HG02571 (cell line): ENCODE measurements at regions not wholly inside any gene's neighbourhood (a gene's known extent, or its start where the extent isn't known, plus 50 kb on each side); places are given as distances from the start of the nearest gene placed in this dataset.

Experiments
- ATAC-seq: cut with Tn5 transposase; IDR thresholded peaks from one replicate; pipeline ENCODE4 v1.9.1; 2021; ENCODE audit warnings: mild to moderate bottlenecking, moderate library complexity; ENCODE audit not compliant: unreplicated experiment

DNA sequence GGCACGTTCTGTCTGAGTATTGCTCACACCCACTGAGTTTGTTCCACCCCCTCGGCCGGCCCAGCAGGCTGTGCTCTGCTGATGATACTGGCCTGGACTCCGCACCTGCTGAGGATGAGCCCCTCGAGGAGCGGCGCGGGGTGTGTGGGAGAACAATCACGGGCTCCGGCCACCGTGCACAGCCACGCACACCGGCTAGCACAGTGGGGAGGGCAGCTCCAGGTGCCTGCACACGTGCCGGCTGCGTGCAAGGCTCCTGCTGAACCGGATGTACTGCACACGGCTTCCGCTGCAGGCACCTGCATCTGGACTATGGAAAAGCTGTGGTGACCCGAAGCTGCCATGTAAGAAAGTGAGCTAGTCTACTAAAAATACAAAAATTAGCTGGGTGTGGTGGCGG, 485.2 kb upstream of the CDH9 start:
- ATAC-seq: no peak

DNA sequence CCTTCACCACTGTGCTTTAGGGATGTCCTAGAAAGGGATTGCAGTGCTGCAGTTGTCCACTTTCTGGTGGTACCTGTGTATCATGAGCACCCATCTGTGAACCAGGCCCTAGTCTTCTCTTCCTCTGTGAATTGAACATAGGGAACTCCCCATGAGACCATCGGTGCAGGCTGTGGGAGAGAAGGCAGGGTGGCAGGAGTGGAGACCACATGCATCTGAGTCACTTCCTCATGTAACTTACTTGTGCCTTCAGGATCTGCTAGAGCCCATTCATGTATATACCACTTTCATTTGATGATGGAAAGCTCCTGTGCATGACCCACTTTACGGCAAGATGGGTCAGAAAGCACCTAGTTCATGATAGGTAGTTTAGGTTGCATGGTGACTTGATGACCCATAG, 478.1 kb upstream of the CDH9 start:
- ATAC-seq: no peak

DNA sequence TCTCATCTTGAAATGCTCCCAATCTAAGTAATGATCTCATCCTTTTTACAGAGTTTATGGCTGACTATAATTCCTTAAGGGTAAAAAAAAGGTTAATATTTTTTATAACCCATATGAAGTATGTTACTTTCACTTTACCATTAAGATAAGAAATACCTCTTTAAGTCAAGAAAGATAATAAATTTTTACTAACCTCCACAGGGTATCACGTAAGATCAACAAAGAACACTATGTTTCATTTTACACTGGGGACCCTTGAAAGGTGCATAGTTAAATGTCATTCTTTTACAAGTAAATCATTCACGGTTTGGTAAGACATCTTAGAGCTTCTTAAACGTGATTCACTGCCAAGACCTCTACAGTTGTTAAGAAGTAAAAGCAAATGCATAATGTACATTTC, 472.7 kb upstream of the CDH9 start:
- no peak for ATAC-seq

DNA sequence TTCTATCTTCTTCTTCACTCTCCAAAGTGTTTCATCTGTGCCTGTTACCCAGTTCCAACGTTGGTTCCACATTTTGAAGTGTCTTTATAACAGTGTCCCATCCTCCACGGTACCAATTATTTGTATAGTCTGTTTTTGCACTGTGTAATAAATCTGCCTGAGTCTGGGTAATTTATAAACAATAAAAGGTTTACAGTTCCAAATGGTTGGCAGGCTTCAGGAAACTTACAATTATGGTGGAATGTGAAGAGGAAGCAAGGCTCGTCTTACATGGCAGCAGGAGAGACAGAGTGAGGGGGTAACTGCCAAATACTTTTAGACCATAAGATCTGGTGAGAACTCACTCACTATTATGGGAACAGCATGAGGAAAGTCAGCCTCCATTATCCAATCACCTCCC, 465.4 kb upstream of the CDH9 start:
- no peak for ATAC-seq

DNA sequence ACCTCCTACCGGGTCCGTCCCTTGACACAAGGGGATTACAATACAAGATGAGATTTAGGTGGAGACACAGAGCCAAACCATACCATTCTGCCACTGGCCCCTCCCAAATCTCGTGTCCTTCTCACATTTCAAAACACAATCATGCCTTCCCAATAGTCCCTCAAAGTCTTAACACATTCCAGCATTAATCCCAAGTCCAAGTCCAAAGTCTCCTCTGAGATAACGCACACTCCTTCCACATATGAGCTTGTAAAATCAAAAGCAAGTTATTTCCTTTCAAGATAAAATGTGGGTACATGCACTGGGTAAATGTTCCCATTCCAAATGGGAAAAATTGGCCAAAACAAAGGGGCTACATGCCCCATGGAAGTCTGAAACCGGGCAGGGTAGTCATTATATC, 463.9 kb upstream of the CDH9 start:
- ATAC-seq: no peak

DNA sequence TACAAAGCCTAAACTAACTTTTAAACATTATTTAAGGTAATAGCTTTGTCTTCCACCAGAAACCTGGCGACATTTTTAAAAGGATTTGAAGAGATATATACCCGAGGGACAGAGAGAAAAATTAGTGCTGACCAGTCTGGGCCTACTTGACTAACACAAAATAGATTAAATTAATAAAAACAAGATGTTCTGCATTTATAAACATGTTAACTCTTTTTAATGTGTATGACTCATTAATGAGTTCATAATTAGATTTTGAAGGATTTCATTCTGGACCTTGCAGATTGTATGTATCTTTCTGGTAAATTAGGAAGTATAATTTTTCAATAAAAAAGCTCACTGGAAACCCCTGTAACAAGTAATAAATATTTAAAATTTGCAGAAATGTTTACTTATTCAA, 459.1 kb upstream of the CDH9 start:
- ATAC-seq: no peak

DNA sequence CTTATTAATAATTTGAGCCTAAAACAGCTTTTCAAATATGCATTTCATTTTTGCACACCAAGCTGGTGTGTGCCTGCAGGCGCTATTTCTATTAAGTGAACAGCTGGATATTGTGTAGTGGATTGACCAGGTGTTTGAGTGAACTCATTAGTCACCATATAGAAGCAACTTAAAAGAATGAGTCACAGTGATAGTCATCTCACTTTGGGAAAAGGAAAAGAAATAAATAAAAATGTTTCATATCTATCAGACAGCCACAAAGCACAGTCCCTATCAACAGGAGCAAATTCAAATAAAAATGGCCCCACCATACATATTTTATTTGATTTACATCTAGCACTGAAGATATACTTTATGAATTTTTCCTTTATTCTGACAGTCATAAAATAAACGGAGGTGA, 456.5 kb upstream of the CDH9 start:
- ATAC-seq: no peak

DNA sequence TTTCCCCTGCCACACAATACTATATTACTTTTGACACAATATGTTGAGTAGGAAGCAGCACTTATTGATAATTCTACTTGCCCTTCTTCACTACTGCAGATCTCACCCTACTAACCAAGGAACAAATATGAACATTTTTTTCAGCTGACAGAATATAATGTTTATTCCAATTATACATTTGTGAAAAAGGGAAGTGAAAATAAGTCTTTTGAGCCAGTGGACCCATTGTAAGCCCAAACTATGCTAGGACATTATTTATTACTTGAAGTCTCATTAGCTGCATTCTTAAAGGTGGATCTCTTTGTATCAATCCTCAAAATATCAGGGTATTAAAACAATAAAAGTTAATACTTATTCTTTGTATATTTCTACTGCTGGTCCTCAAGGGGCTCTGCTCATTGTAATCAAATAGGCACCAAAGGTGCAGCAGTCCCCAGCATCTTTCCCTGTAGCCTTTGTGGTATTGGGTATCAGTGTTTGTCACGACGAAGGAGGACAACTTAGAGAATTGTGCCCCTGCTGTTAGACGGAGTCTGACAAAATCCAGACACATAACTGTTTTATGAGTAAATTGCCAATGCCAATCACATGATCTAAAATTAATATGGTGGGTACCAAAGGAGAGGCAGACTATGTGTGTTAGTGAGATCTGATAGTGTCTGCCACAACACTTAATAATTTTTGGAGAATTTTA, 453.5 kb upstream of the CDH9 start:
- ATAC-seq: no peak

DNA sequence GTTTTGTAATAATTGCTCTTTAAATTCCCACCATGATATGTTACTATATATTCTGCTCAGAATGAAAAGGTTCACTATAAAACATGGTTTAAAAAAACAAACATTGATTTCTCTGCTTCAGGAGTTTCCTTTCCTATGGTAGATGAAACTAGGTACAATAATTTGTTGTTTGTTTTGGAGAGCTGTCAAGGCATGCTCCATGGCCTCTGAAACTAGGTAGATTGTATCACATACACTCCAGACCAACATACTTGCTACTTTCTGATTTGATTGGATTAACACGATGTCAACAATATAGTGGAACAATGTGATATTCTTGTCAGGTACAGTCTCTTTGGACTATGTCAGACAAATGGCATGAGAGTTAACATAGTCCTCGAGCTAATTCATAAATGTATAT, 452.7 kb upstream of the CDH9 start:
- no peak for ATAC-seq

DNA sequence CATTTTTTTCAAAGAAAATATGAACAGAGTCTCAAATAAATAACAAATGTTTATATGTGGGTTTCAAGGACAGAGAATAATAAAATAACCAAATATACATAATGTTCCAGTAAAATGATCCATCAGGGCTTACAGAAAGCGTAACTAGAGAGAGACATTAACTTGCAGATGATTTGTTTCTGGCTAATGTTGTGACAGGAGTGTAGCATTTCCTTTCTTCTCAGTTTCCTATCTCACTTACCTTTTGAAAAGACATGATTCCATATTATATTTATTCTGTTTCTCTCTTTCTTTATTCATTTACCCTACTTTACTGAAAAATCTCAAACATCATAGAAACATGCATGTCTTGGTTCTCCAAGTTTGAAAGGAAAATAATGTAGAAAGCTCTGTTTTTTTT, 451.3 kb upstream of the CDH9 start:
- no peak for ATAC-seq

DNA sequence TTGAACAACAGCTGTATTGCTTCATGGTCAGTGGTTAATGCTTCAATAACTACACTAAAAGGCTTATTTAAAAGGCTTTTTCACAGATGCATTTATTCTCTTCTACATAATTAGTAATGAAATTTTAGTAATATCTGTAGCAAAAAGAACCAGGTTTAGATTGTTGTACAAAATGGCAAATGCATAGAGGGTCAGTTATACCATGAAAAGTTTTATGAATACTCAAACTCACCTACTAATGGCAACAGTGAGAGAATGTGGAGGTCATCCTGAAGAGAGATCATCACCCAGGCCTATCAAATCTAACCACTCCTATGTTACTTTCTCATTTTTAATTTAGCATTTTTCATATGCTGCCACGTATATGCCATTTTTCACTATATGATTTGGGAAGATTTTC, 444.3 kb upstream of the CDH9 start:
- no peak for ATAC-seq

DNA sequence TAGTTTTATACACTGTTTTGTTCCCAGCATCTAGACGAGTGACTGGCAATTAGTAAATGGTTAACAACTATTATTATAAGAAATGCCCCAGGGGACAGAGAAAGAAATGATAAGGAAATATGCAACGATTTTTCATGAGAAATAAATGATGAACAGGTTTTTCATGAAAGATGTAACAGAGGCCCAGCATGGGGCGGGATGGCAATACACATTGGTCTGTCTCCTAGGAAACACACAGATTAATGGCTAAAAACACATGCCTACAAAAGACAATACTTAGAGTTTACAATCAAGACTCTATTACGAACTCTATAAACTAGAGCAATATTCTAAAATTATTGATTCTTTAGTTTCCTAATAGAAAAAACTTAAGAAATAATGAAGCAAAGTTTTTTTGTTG, 441.5 kb upstream of the CDH9 start:
- ATAC-seq: no peak

DNA sequence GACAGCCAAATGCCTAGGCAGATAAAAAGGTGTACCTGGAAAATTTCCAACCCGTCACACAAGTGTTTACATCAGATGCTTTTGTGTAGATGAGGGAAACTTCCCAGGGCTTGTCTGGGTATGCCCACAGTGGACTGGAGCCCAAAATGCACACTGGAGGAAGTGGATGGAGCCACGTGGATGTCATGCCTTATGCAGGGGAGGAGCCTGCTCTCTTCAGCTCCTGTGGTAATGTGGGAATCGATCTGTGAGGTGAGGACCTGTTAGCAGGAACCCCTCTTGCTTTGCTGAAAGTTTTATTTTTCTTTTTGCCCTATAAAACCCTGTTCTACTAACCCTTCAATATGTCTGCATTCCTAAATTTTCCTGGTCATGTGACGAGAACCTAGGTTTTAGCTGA, 439.2 kb upstream of the CDH9 start:
- ATAC-seq: no peak

DNA sequence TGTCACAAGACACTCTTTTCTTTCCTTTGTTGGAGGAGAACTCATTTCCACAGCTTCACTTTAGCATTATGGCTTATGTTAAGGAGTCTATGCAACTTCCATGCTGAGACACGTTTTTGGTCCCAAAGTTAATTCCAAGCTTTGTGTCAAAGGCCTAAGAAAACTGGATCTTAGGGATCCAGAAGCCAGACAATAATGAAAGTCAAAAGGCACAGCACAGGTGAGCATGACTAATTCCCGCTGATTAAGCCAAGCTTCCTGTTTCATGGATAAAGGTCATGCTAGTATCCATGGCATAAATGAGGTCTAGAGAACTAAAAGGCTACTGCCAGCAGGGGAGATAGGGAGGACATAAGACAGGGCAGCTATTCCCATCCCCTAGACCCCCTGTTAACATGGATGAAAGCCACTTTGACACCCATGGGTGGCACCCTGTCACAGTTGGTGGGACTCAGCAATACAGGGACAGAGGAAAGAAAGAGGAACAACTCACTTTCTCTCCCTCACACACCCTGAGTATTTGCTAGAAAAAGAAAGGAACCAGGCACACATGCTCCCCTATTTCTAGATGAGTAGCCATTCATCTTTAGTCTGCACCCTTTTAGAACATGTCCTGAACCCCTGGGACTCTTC, 438.1 kb upstream of the CDH9 start:
- ATAC-seq: no peak

DNA sequence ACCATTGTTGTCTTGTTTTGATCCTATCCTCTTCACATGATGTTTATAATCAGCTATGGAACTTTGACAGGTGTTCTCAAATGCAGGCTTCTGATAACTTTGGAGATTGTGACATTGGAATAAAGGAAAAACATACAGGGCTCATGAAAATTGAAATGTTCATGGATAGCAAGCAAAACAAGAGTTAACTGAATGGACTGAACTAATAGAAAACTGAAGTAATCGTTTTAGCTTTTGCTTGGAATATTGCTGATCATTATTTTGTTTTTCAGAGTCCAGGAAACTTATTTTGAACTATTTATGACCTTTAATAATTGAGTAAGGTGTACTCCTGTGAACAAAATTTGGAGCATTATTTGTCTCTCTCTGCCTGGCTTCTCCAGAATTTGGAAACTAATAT, 436.7 kb upstream of the CDH9 start:
- ATAC-seq: no peak

DNA sequence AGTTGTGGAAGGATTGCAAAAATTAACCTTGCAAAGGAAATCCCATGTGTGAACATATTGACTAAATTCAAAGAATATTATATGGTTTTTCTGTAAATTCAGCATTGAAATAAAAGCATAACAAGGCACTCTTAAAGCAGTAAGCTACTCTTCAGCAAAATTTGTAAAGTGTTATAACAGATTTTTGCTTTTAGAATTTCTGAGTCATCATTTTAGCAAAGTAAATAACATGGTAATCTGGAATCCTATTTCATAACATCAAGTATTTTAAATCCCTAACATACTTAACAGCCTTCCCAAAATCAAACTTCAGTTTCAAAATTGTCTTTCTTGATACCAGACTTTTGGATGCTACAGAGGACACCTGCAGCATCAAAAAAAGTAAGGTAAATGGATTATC, 436.0 kb upstream of the CDH9 start:
- ATAC-seq: no peak

DNA sequence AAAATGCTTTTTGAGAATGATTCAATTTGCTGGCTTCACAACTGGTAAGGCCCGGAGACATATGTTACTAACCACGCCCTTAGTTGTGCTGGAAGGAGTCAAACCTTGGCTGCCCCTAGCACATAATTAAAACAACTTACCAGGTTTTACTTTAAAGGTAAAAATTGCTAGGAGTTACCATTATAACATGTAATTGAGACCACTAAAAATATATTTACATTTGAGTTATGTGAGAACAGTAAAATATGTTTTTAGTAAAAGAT, 435.6 kb upstream of the CDH9 start:
- no peak for ATAC-seq

DNA sequence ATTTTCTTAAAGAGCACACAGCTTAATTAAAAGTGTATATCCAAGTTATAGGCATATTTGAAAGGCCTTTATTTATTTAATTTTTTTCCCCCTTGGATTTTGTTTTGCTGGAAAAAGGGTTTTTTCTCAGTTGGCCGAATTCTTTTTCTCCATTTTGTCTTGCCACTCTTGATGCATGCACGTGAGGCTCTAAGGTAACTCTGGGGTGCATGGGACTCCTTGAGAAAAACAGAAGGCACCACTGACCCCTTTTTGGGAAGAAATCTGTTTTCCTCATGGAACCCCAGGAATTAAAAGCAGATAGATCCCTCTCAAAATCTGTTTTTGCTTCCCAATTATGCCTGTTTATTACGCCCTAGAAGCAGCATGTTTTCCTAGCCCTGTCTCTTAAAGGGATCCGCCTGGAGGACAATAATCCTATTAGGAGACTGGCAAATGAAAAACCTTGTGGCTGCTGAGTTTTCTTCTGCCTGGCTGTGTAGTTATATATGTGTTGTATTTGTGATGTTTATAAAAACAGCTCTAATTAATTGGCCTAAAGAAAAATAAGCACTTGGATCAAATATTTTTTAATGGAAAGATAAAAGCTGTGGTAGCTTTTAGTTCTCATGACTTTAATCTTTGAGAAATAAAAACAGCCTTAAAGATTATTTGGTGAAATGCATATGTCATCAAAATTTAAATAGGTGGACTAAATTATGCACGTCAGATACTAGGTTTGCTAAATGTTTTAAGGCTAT, 435.1 kb upstream of the CDH9 start:
- ATAC-seq: no peak

DNA sequence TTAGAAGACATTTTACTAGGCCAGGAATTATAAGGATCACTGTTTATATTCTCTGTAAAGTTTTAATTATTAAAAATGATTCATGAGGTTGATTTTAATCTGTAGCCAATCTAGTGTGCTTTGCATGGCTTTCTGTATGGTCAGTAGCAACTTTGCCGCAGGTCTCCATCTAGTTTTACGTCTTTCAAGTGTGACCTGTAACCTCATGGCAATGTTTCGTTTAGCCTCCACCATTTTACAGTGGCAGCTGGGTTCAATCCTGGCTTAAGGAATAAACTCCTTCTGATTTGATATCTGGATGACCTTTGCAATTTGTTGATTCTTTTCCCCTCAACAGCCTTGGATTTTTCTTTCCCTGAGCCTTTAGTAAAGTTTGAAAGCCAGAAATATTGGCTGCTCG, 434.5 kb upstream of the CDH9 start:
- no peak for ATAC-seq

DNA sequence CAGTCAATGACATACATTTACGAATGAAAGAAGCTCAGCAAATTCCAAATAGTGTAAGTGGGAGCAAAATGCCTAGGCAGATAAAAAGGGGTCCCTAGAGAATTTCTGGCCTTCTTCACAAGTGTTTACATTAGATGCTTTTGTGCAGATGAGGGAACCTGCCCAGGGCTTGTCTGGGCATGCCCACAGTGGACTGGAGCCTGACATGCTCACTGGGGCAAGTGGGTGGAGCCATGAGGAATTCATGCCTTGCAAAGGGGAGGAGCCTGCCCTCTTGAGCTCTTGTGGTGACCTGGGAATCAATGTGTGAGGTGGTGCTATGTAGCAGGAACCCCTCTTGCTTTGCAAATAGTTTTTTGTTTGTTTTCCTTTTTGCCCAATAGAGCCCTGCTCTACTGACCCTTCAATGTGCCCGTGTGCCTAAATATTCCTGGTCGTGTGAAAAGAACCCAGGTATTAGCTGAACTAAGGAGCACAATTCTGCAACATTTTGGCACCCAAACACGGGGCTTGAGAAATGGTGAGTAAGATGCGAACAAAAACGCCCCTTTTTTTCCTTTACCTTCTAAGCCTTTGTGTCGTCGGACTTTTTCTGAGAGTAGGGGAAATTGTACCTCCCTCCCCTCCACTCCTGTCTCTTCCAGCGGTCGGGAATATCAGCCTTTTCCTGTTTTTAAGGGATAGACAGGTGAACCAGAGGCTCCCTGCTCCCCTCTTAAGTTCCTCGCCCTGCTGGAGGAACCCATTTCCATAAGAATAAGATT, 433.8 kb upstream of the CDH9 start:
- peak; percentile 91 for ATAC-seq

DNA sequence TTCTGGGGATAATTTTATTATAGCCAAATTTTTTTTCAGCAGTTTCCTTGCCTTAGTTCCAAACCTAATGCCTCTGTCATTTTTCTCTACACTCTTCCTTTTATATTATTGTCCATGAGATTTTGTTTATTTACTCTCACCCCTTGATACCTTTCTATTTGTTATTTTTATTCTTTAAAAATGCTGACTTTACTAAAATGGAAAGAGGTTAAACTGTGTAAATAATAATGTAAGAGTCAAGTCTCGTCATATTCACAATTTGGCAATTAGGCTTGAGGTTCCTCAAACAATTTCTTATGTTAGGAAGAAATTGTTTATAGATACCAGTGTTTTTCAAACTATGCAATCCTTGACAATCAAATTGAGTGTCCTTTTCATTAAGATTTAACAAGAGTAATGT, 428.6 kb upstream of the CDH9 start:
- no peak for ATAC-seq

DNA sequence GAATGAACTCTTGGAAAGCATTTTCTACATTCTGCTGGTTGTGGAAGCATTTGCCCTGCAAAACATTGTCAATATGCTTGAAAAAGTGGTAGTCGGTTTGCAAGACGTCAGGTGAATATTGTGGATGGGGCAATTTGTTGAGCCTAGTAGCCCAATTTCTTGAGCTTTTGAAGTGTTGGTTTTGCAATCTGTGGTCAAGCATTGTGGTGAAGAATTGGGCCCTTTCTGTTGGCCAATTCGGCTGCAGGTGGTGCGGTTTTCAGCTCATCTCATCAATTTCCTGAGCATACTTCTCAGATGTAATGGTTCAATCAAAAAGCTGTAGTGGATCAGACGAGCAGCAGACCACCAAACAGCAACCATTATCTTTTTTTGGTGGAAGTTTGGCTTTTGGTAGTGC, 426.8 kb upstream of the CDH9 start:
- no peak for ATAC-seq
